SK-N-SH treated with all-trans-retinoic acid at 6 μM for 48 hours (cell line): ENCODE measurements at regions not wholly inside any gene's neighbourhood (a gene's known extent, or its start where the extent isn't known, plus 50 kb on each side); places are given as distances from the start of the nearest gene placed in this dataset.

Experiments
- ARNTL ChIP-seq: fragments of 450-650 bp; formaldehyde crosslinking; IDR thresholded peaks from 2 replicates; pipeline ENCODE4 v1.5.0; 2020; ENCODE audit warnings: low read depth, mild to moderate bottlenecking, moderate library complexity, borderline replicate concordance
- CREB5 ChIP-seq: fragments of 250-450 bp; sonication (Bioruptor Pico); IDR thresholded peaks from 2 replicates; pipeline ENCODE4 v1.5.1; 2020; ENCODE audit warnings: low read depth, mild to moderate bottlenecking, moderate library complexity
- ESRRG ChIP-seq: fragments of 250-450 bp; sonication (Bioruptor Pico); IDR thresholded peaks from 2 replicates; pipeline ENCODE4 v1.6.1; 2021; ENCODE audit warnings: mild to moderate bottlenecking
- OSR1 ChIP-seq: fragments of 250-450 bp; sonication (Bioruptor Pico); IDR thresholded peaks from 2 replicates; pipeline ENCODE4 v1.8.0; 2022; ENCODE audit warnings: moderate library complexity, mild to moderate bottlenecking, inconsistent platforms
- PPARA ChIP-seq: fragments of 250-450 bp; sonication (Bioruptor Pico); IDR thresholded peaks from 2 replicates; pipeline ENCODE4 v1.5.0; 2020; ENCODE audit warnings: mild to moderate bottlenecking, borderline replicate concordance
- RARB ChIP-seq: fragments of 250-450 bp; sonication (Bioruptor Pico); IDR thresholded peaks from 2 replicates; pipeline ENCODE4 v1.8.0; 2021; ENCODE audit warnings: mild to moderate bottlenecking, moderate library complexity
- TCF4 ChIP-seq: fragments of 250-450 bp; sonication (Bioruptor Pico); IDR thresholded peaks from 2 replicates; pipeline ENCODE4 v1.8.0; 2021; ENCODE audit warnings: mild to moderate bottlenecking, moderate library complexity, borderline replicate concordance
- TOX ChIP-seq: fragments of 250-450 bp; sonication (Bioruptor Pico); IDR thresholded peaks from 2 replicates; pipeline ENCODE4 v1.8.0; 2021; ENCODE audit warnings: mild to moderate bottlenecking, moderate library complexity, borderline replicate concordance
- ZFP3 ChIP-seq: fragments of 250-450 bp; sonication (Bioruptor Pico); IDR thresholded peaks from 2 replicates; pipeline ENCODE4 v1.5.0; 2020; ENCODE audit warnings: mild to moderate bottlenecking, moderate library complexity
- ZFP30 ChIP-seq: fragments of 450-650 bp; formaldehyde crosslinking; IDR thresholded peaks from 2 replicates; pipeline ENCODE4 v1.5.0; 2022; ENCODE audit warnings: mild to moderate bottlenecking, moderate library complexity
- ZNF565 ChIP-seq: fragments of 450-650 bp; formaldehyde crosslinking; conservative IDR thresholded peaks from 2 replicates; pipeline ENCODE4 v1.5.0; 2020; ENCODE audit warnings: low read depth, mild to moderate bottlenecking, moderate library complexity

- TF ChIP-seq OSR1, result no peak
- no peak for TF ChIP-seq ARNTL (CRISPR knock-in tag)
- TF ChIP-seq PPARA (CRISPR knock-in tag), result no peak
- no peak for TF ChIP-seq ZFP30 (CRISPR knock-in tag)
- TF ChIP-seq ZFP3 (CRISPR knock-in tag), result no peak
- TF ChIP-seq TCF4, result no peak
- no peak for TF ChIP-seq RARB (CRISPR knock-in tag)
- TF ChIP-seq ESRRG (CRISPR knock-in tag), result no peak
- TF ChIP-seq TOX (CRISPR knock-in tag), result no peak
- no peak for TF ChIP-seq CREB5
- no peak for TF ChIP-seq ZNF565
Observed at GRCh38 chr2:83933749-83934148, 525.3 kb downstream of the SUCLG1 start.
